ENCODE measurements at regions not wholly inside any gene's neighbourhood (a gene's known extent, or its start where the extent isn't known, plus 50 kb on each side); places are given as distances from the start of the nearest gene placed in this dataset.

DNA sequence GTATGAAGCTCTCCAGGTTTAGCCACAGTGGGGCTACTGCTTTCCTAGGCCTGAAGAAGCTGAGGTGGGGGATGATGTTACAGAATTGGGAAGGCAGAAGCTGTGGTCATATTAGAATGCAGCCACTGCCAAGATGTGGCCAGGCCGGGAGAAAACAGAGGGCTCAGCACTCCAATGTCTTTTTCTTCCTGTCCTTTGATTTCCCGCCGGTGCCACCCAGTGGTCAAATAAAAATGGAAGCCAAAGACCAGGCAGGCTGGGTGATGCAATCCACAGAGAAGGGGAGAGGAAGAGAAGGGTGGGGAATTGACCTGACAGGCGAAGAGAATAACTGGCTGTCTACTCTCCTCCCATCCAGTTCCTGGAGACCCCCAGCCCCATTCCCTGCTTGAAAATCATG is 94.9 kb upstream of the SHISA3 start:
- peak overlapping the region; percentile 25; the same call in 1 of the 2 replicates for H3K14ac ChIP-seq (ENCODE audit: insufficient read depth, low read length)
- WGBS (ENCODE audit: extremely low coverage, insufficient read length, low lambda C conversion rate): no CpG with 5 or more reads among the region's 4 CpGs
- H2AFZ ChIP-seq (ENCODE audit: low read length): no peak overlapping the region
- no peaks in the 10 kb centered on the region for H3K27me3 ChIP-seq (ENCODE audit: insufficient read depth, low read length)
- Mint-ChIP-seq H3K9me3 (no peaks in the 10 kb centered on the region), H3K27ac (peak overlapping the region; percentile 56 to 87 (median 85); a peak in 5 of 7 replicates), H3K4me1 (peaks cover 28 to 29% of the 10 kb centered on the region in 2 experiments), H3K27me3 (ENCODE audit: low read depth) (no peaks in the 10 kb centered on the region), H3K4me3 (no peak overlapping the region), H3K36me3 (ENCODE audit: insufficient read depth in 1 of 3, low read depth in 3 of 3) (no peaks in the 10 kb centered on the region)
- H4K91ac ChIP-seq (ENCODE audit: insufficient read length, low read depth, low read length): no peak overlapping the region
- H3K18ac ChIP-seq (ENCODE audit: insufficient read length, low read depth, low read length): no peak overlapping the region
- no peaks in the 10 kb centered on the region for H3K79me2 ChIP-seq (ENCODE audit: insufficient read depth, low read length)
- H3T11ph ChIP-seq (ENCODE audit: low read length): no peak overlapping the region
- H3K4me2 ChIP-seq (ENCODE audit: insufficient read depth, insufficient read length, low read length): no peak overlapping the region
- H3K23me2 ChIP-seq (ENCODE audit: insufficient read length, low read depth, low read length, poor library complexity, severe bottlenecking): no peaks in the 10 kb centered on the region
- 0 out of 2 replicates have a peak, but pooled peaks cover 2% of the 10 kb centered on the region for H3K4me1 ChIP-seq (ENCODE audit: insufficient read depth, low read length)
- no peak overlapping the region for H3K23ac ChIP-seq (ENCODE audit: insufficient read length, low read depth, low read length)
- H3K9ac ChIP-seq (ENCODE audit: extremely low read depth, insufficient read length, low read length): no peak overlapping the region
- H2BK15ac ChIP-seq (ENCODE audit: low read depth, low read length): no peak overlapping the region
- H2BK20ac ChIP-seq (ENCODE audit: low read depth, low read length, poor library complexity, severe bottlenecking): no peak overlapping the region
- H4K8ac ChIP-seq (replicated peaks; ENCODE audit: insufficient read length, low read depth, low read length): no peak overlapping the region
- no peak overlapping the region for H2AK5ac ChIP-seq (ENCODE audit: insufficient read length, low read length)
- no peaks in the 10 kb centered on the region for H3K79me1 ChIP-seq (ENCODE audit: insufficient read depth, low read depth, low read length, poor library complexity, severe bottlenecking)
- no peak overlapping the region for H4K5ac ChIP-seq (ENCODE audit: insufficient read length, low read depth, low read length)
- no peak overlapping the region for H3K4ac ChIP-seq (ENCODE audit: low read depth, low read length)
- no peak overlapping the region for H2BK12ac ChIP-seq (ENCODE audit: insufficient read length, low read depth, low read length)
- TF ChIP-seq, protein P1, sequence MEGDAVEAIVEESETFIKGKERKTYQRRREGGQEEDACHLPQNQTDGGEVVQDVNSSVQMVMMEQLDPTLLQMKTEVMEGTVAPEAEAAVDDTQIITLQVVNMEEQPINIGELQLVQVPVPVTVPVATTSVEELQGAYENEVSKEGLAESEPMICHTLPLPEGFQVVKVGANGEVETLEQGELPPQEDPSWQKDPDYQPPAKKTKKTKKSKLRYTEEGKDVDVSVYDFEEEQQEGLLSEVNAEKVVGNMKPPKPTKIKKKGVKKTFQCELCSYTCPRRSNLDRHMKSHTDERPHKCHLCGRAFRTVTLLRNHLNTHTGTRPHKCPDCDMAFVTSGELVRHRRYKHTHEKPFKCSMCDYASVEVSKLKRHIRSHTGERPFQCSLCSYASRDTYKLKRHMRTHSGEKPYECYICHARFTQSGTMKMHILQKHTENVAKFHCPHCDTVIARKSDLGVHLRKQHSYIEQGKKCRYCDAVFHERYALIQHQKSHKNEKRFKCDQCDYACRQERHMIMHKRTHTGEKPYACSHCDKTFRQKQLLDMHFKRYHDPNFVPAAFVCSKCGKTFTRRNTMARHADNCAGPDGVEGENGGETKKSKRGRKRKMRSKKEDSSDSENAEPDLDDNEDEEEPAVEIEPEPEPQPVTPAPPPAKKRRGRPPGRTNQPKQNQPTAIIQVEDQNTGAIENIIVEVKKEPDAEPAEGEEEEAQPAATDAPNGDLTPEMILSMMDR (conservative IDR thresholded peaks at IDR 0.05): peak; percentile 60
- no peaks in the 10 kb centered on the region for H3K9me3 ChIP-seq (ENCODE audit: control insufficient read depth, low read depth, low read length)
- no peak overlapping the region for H3K56ac ChIP-seq (ENCODE audit: insufficient read length, low read depth, low read length)
- no peak overlapping the region for H3K27ac ChIP-seq (ENCODE audit: insufficient read length, low read depth, low read length)
- H2BK120ac ChIP-seq (ENCODE audit: low read depth, low read length, poor library complexity, severe bottlenecking): no peak overlapping the region
- peak; percentile 75 for DNase-seq
- no peaks in the 10 kb centered on the region for H4K20me1 ChIP-seq (ENCODE audit: control insufficient read depth, insufficient read depth, insufficient read length)
- H2BK5ac ChIP-seq (ENCODE audit: insufficient read length, low read length): no peak overlapping the region

All from H9 (cell line).